ENCODE measurements at regions not wholly inside any gene's neighbourhood (a gene's known extent, or its start where the extent isn't known, plus 50 kb on each side); places are given as distances from the start of the nearest gene placed in this dataset.

GRCh38 chr6:85703406-85703805 is 60.7 kb upstream of the SYNCRIP start:
- Histone ChIP-seq H3K36me3 (ENCODE audit: control insufficient read depth in 2 of 3, insufficient read depth in 3 of 3, low read length in 3 of 3) (no peaks in the 10 kb centered on the region), H3K27me3 (ENCODE audit: control insufficient read depth in 2 of 2, insufficient read depth in 2 of 2, low read length in 2 of 2) (no peaks in the 10 kb centered on the region), H3K4me1 (ENCODE audit: control insufficient read depth in 2 of 2, insufficient read depth in 2 of 2, low read length in 2 of 2) (no peaks in the 10 kb centered on the region), H3K4me3 (ENCODE audit: low read length) (no peak overlapping the region), H3K9me3 (ENCODE audit: control insufficient read depth in 2 of 3, low read length in 3 of 3) (no peaks in the 10 kb centered on the region), H3K27ac (ENCODE audit: low read depth, low read length) (no peak overlapping the region)
- Mint-ChIP-seq H3K27ac (no peak overlapping the region), H3K36me3 (peaks cover 0 to 9% (median 5%) of the 10 kb centered on the region in 5 donors), H3K9me3 (peaks cover 1 to 9% (median 5%) of the 10 kb centered on the region in 11 donors), H3K27me3 (peaks cover 0 to 12% (median 5%) of the 10 kb centered on the region in 5 donors), H3K4me3 (no peak overlapping the region), H3K4me1 (peaks cover 0 to 2% (median 0%) of the 10 kb centered on the region in 7 donors)
- no peak for ATAC-seq
- no peak for DNase-seq
- CTCF ChIA-PET: no interaction called here
- POLR2A ChIA-PET: no interaction called here
- intact Hi-C loops (cut with micrococcal nuclease): no loop called here
